ENCODE measurements at regions not wholly inside any gene's neighbourhood (a gene's known extent, or its start where the extent isn't known, plus 50 kb on each side); places are given as distances from the start of the nearest gene placed in this dataset.
A peak's percentile ranks its signal among the peaks of the same experiment; 100 is the strongest.
"Not testable (repeated sequence)": the region's sequence is repeated elsewhere in the genome, so short reads cannot be mapped to it uniquely, and the experiment has no call there.

DNA sequence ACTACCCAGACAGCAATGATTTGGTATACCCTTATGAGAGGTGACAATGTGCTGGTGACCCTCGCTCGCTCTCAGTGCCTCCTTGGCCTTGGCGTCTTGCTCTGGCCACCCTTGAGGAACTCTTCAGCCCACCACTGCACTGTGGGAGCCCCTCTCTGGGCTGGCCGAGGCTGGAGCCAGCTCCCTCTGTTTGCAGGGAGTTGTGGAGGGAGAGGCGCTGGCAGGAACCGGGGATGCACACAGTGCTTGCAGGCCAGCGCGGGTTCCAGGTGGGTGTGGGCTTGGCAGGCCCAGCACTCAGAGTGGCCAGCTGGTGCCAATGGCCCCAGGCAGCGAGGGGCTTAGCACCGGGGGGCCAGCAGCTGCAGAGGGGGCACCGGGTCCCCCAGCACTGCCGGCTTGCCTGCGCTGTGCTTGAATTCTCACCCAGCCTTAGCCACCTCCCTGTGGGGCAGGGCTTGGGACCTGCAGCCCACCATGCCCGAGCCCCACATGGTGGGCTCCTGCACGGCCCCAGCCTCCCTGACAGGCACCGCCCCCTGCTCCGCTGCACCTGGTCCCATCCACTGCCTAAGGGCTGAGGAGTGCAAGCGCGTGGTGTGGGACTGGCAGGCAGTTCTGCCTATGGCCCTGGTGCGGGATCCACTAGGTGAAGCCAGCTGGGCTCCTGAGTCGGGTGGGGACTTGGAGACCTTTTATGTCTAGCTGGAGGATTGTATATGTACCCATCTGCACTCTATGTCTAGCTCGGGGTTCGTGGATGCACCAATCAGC is 857.0 kb upstream of the IGFBP7 start:
- 78 to 94% (median 92%) methylated on average over 17 to 23 of the region's 23 CpGs for WGBS, 4 donors

DNA sequence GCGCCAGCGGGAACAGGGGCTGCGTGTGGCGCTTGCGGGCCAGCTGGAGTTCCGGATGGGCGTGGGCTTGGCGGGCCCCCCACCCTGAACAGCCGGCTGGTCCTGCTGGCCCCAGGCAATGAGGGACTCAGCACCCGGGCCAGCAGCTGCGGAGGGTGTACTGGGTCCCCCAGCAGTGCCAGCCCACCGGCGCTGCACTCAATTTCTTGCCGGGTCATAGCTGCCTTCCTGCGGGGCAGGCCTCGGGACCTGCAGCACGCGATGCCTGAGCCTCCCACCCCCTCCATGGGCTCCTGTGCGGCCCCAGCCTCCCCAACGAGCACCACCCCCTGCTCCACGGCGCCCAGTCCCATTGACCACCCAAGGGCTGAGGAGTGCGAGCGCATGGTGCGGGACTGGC is 855.2 kb upstream of the IGFBP7 start:
- H3K4me1 ChIP-seq; ATAC-seq; H3K4me3 ChIP-seq; intact Hi-C loops (cut with DNase I); H3K27ac ChIP-seq; H3K27me3 ChIP-seq; H3K36me3 ChIP-seq: not testable (repeated sequence)
- peaks cover 0 to 17% (median 0%) of the 10 kb centered on the region in 12 donors for H3K9me3 ChIP-seq
- peak in 1 of 5 donors; percentile 44 for DNase-seq
- WGBS, 4 donors = 94 to 97% (median 96%) methylated on average over 19 to 25 of the region's 25 CpGs; no CpG with 5 or more reads in 1 of the 4 donors

More for the DNA sequence above, 857.0 kb upstream of the IGFBP7 start:
- Histone ChIP-seq H3K4me1 (no peaks in the 10 kb centered on the region), H3K9me3 (peaks cover 0 to 17% (median 0%) of the 10 kb centered on the region in 12 donors), H3K27me3 (no peaks in the 10 kb centered on the region), H3K27ac (no peak overlapping the region), H3K4me3 (no peak overlapping the region), H3K36me3 (no peaks in the 10 kb centered on the region)
- TF ChIP-seq, protein P1, sequence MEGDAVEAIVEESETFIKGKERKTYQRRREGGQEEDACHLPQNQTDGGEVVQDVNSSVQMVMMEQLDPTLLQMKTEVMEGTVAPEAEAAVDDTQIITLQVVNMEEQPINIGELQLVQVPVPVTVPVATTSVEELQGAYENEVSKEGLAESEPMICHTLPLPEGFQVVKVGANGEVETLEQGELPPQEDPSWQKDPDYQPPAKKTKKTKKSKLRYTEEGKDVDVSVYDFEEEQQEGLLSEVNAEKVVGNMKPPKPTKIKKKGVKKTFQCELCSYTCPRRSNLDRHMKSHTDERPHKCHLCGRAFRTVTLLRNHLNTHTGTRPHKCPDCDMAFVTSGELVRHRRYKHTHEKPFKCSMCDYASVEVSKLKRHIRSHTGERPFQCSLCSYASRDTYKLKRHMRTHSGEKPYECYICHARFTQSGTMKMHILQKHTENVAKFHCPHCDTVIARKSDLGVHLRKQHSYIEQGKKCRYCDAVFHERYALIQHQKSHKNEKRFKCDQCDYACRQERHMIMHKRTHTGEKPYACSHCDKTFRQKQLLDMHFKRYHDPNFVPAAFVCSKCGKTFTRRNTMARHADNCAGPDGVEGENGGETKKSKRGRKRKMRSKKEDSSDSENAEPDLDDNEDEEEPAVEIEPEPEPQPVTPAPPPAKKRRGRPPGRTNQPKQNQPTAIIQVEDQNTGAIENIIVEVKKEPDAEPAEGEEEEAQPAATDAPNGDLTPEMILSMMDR (IDR thresholded peaks at IDR 0.05) = no peak
- TF ChIP-seq POLR2A (IDR thresholded peaks at IDR 0.05) = no peak
- DNase-seq (peak in 1 of 5 donors; percentile 54), ATAC-seq (no peak)
- intact Hi-C loops (cut with DNase I) = no loop called here

DNA sequence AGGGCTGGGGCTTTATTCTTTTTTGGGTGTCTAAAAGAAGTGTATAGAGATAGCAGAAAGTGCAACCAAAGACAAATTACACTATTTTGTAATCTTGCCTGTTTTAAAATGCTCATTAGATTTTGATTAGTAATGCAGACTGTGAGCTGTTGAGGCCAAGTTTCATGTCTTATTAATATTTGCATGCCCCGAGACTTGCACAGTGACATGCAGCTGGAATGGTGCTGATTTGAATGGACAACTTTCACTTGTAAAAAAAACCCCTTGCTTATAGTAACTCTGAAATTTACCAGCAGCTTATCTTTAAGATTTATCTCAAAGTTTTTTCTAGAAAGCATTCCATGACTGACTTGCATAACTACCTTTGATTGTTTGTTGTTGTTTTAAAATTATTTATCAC is 835.1 kb upstream of the IGFBP7 start:
- WGBS, 4 donors = 62 to 81% (median 74%) methylated on average over 1 of the region's 1 CpG
- H3K9me3 ChIP-seq = no peaks in the 10 kb centered on the region
- TF ChIP-seq, protein P1 (IDR thresholded peaks at IDR 0.05) = no peak
- TF ChIP-seq POLR2A (IDR thresholded peaks at IDR 0.05) = no peak
- no peaks in the 10 kb centered on the region for H3K36me3 ChIP-seq
- DNase-seq = no peak
- H3K4me1 ChIP-seq = no peaks in the 10 kb centered on the region
- no peak overlapping the region for H3K4me3 ChIP-seq
- no peaks in the 10 kb centered on the region for H3K27me3 ChIP-seq
- no peak for ATAC-seq
- no peak overlapping the region for H3K27ac ChIP-seq
- intact Hi-C loops (cut with DNase I) = no loop called here

DNA sequence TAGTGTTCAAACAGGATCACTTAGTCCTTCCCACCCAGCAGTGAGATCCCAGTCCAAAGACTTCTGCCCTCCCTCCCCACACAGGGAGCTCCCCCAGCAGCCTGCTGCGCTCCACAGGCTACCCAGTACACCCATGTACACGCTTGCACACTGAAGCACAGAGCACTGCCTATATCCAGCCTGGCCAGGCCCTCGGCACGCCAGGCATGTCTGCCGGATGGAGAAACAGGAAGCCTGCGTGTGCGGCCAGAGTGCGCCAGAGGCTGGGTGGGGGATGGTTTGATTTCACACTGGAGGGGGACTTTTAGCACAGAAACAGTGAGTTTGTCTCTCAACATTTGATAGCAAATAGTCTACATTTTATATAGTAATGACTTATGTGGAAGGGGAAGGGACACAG is 833.5 kb upstream of the IGFBP7 start:
- 57 to 73% (median 67%) methylated on average over 8 of the region's 8 CpGs for WGBS, 4 donors
- ATAC-seq (peak in 1 of 4 donors; percentile 39), DNase-seq (peak in 1 of 5 donors; percentile 40)
- Histone ChIP-seq H3K9me3 (no peaks in the 10 kb centered on the region), H3K27ac (no peak overlapping the region), H3K36me3 (no peaks in the 10 kb centered on the region), H3K4me1 (no peaks in the 10 kb centered on the region), H3K27me3 (no peaks in the 10 kb centered on the region), H3K4me3 (no peak overlapping the region)
- TF ChIP-seq POLR2A (IDR thresholded peaks at IDR 0.05) = no peak
- TF ChIP-seq, protein P1 (IDR thresholded peaks at IDR 0.05) = no peak
- intact Hi-C loops (cut with DNase I) = no loop called here

DNA sequence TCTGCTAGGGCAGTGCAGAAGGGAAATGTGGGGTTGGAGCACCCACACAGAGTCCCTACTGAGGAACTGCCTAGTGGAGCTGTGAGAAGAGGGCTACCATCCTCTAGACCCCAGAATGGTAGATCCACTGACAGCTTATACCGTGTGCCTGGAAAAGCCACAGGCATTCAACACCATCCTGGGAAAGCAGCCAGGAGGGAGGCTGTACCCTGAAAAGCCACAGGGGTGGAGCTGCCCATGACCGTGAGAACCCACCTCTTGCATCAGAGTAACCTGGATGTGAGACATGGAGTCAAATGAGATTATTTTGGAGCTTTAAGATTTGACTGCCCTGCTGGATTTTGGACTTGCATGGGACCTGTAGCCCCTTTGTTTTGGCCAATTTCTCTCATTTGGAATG is 827.1 kb upstream of the IGFBP7 start:
- ATAC-seq = not testable (repeated sequence)
- WGBS, 4 donors = 49 to 70% (median 69%) methylated on average over 2 of the region's 2 CpGs

More for the DNA sequence above, 827.1 kb upstream of the IGFBP7 start:
- intact Hi-C loops (cut with DNase I); DNase-seq; H3K27ac ChIP-seq; H3K4me1 ChIP-seq; H3K9me3 ChIP-seq; H3K36me3 ChIP-seq; H3K27me3 ChIP-seq; H3K4me3 ChIP-seq: not testable (repeated sequence)

Data from heart left ventricle (tissue), 16 donors.